ENCODE measurements at regions not wholly inside any gene's neighbourhood (a gene's known extent, or its start where the extent isn't known, plus 50 kb on each side); places are given as distances from the start of the nearest gene placed in this dataset.

GRCh38 chr6:100952006-100952405 is 70.9 kb upstream of the ASCC3 start:
- no peaks in the 10 kb centered on the region for H3K4me1 ChIP-seq (ENCODE audit: control insufficient read depth in 4 of 4, insufficient read depth in 4 of 4, low read length in 3 of 4)
- no peak overlapping the region for H3K27ac ChIP-seq (ENCODE audit: low read depth in 1 of 2, low read length in 2 of 2)
- H3K9ac ChIP-seq (ENCODE audit: low read depth in 1 of 2, low read length in 2 of 2), result no peak overlapping the region
- WGBS, result 76% methylated on average over 9 of the region's 9 CpGs
- no peaks in the 10 kb centered on the region for H3K9me3 ChIP-seq (ENCODE audit: control insufficient read depth in 4 of 4, low read length in 3 of 4)
- H3K36me3 ChIP-seq (ENCODE audit: control insufficient read depth in 4 of 4, insufficient read depth in 3 of 4, low read depth in 1 of 4, low read length in 3 of 4), result no peaks in the 10 kb centered on the region
- DNase-seq (ENCODE audit: low spot score), result no peak
- TF ChIP-seq FOXA1 (IDR thresholded peaks at IDR 0.05), result no peak
- no peak for TF ChIP-seq GABPA (IDR thresholded peaks at IDR 0.05 in 1 of 2, conservative IDR thresholded peaks at IDR 0.05 in 1 of 2)
- H3K27me3 ChIP-seq (ENCODE audit: control insufficient read depth in 4 of 4, insufficient read depth in 4 of 4, low read length in 3 of 4), result no peaks in the 10 kb centered on the region
- H3K4me3 ChIP-seq (ENCODE audit: low read depth in 1 of 3, low read length in 3 of 3), result no peak overlapping the region

- Histone ChIP-seq H3K4me3 (ENCODE audit: low read depth in 1 of 3, low read length in 3 of 3) (no peak overlapping the region), H3K4me1 (ENCODE audit: control insufficient read depth in 4 of 4, insufficient read depth in 4 of 4, low read length in 3 of 4) (no peaks in the 10 kb centered on the region), H3K27ac (ENCODE audit: low read depth in 1 of 2, low read length in 2 of 2) (no peak overlapping the region), H3K27me3 (ENCODE audit: control insufficient read depth in 4 of 4, insufficient read depth in 4 of 4, low read length in 3 of 4) (no peaks in the 10 kb centered on the region), H3K9ac (ENCODE audit: low read depth in 1 of 2, low read length in 2 of 2) (no peak overlapping the region), H3K36me3 (ENCODE audit: control insufficient read depth in 4 of 4, insufficient read depth in 3 of 4, low read depth in 1 of 4, low read length in 3 of 4) (no peaks in the 10 kb centered on the region), H3K9me3 (ENCODE audit: control insufficient read depth in 4 of 4, low read length in 3 of 4) (no peaks in the 10 kb centered on the region)
- 82% methylated on average over 3 of the region's 3 CpGs for WGBS
- TF ChIP-seq HNF4A (conservative IDR thresholded peaks at IDR 0.05) (no peak), JUND (IDR thresholded peaks at IDR 0.05) (no peak), ZBTB33 (IDR thresholded peaks at IDR 0.05) (no peak), RXRA (IDR thresholded peaks at IDR 0.05) (no peak), RAD21 (IDR thresholded peaks at IDR 0.05) (no peak), ATF3 (IDR thresholded peaks at IDR 0.05) (no peak), CTCF (IDR thresholded peaks at IDR 0.05; ENCODE audit: low read depth, low read length, missing input control) (no peak), SP1 (IDR thresholded peaks at IDR 0.05) (no peak), GABPA (IDR thresholded peaks at IDR 0.05 in 1 of 2, conservative IDR thresholded peaks at IDR 0.05 in 1 of 2) (no peak), EGR1 (IDR thresholded peaks at IDR 0.05; ENCODE audit: low read depth in 2 of 2) (no peak), TAF1 (conservative IDR thresholded peaks at IDR 0.05) (no peak), HNF4G (IDR thresholded peaks at IDR 0.05) (no peak)
- DNase-seq (ENCODE audit: low spot score), result no peak
These were observed 78.2 kb upstream of the ASCC3 start for GRCh38 chr6:100959280-100959679.

GRCh38 chr6:100962466-100962865 is 81.3 kb upstream of the ASCC3 start:
- TF ChIP-seq HNF4G (IDR thresholded peaks at IDR 0.05) (no peak), RAD21 (IDR thresholded peaks at IDR 0.05) (no peak), FOXA2 (IDR thresholded peaks at IDR 0.05) (no peak), JUND (IDR thresholded peaks at IDR 0.05) (no peak), YY1 (IDR thresholded peaks at IDR 0.05) (no peak), FOXA1 (IDR thresholded peaks at IDR 0.05) (no peak), HNF4A (conservative IDR thresholded peaks at IDR 0.05) (no peak)
- WGBS, result 81% methylated on average over 1 of the region's 1 CpG
- no peaks in the 10 kb centered on the region for H3K36me3 ChIP-seq (ENCODE audit: control insufficient read depth in 4 of 4, insufficient read depth in 3 of 4, low read depth in 1 of 4, low read length in 3 of 4)
- no peaks in the 10 kb centered on the region for H3K4me1 ChIP-seq (ENCODE audit: control insufficient read depth in 4 of 4, insufficient read depth in 4 of 4, low read length in 3 of 4)
- H3K27ac ChIP-seq (ENCODE audit: low read depth in 1 of 2, low read length in 2 of 2), result no peak overlapping the region
- H3K9ac ChIP-seq (ENCODE audit: low read depth in 1 of 2, low read length in 2 of 2), result no peak overlapping the region
- no peak for DNase-seq (ENCODE audit: low spot score)
- no peak overlapping the region for H3K4me3 ChIP-seq (ENCODE audit: low read depth in 1 of 3, low read length in 3 of 3)
- no peaks in the 10 kb centered on the region for H3K9me3 ChIP-seq (ENCODE audit: control insufficient read depth in 4 of 4, low read length in 3 of 4)
- H3K27me3 ChIP-seq (ENCODE audit: control insufficient read depth in 4 of 4, insufficient read depth in 4 of 4, low read length in 3 of 4), result no peaks in the 10 kb centered on the region
